Neural cell (in vitro differentiated cells): ENCODE measurements at regions not wholly inside any gene's neighbourhood (a gene's known extent, or its start where the extent isn't known, plus 50 kb on each side); places are given as distances from the start of the nearest gene placed in this dataset.

Experiments
- H2AFZ ChIP-seq: fragments of 200-600, 300-800 bp; sonication (generic), shearing (Covaris generic); 2 replicates; pipeline ENCODE4 v1.6.0; 2014; ENCODE audit warnings: low read depth, mild to moderate bottlenecking, antibody characterized with exemption, low read length, moderate library complexity
- H3F3A ChIP-seq: fragments of 200-600 bp; shearing (Covaris generic); 2 replicates; pipeline ENCODE4 v1.6.1; 2016; ENCODE audit warnings: mild to moderate bottlenecking, moderate library complexity, mixed read lengths, antibody characterized with exemption, low read length; ENCODE audit not compliant: insufficient read depth, poor library complexity, severe bottlenecking
- H3K27ac ChIP-seq: fragments of 200-600, 300-800 bp; sonication (generic), shearing (Covaris generic); 2 replicates; pipeline ENCODE4 v1.5.1; 2014; ENCODE audit warnings: mild to moderate bottlenecking, low read length, moderate library complexity
- H3K27me3 ChIP-seq: fragments of 300-800, 200-600 bp; sonication (generic), shearing (Covaris generic); 2 replicates; pipeline ENCODE4 v1.6.0; 2014; ENCODE audit warnings: mild to moderate bottlenecking, low read depth, low read length, moderate library complexity; ENCODE audit not compliant: insufficient read depth
- H3K36me3 ChIP-seq: fragments of 300-800, 200-600 bp; sonication (generic), shearing (Covaris generic); 2 replicates; pipeline ENCODE4 v1.5.1; 2014; ENCODE audit warnings: mild to moderate bottlenecking, antibody characterized with exemption, low read length, moderate library complexity; ENCODE audit not compliant: insufficient read depth
- H3K4me2 ChIP-seq: fragments of 300-800, 200-600 bp; sonication (generic), shearing (Covaris generic); 2 replicates; pipeline ENCODE4 v1.6.0; 2014; ENCODE audit warnings: mild to moderate bottlenecking, low read length
- H3K4me3 ChIP-seq: fragments of 300-800, 200-600 bp; sonication (generic), shearing (Covaris generic); 2 replicates; pipeline ENCODE4 v1.5.1; 2014; ENCODE audit warnings: mild to moderate bottlenecking, low read length, moderate library complexity
- H3K79me2 ChIP-seq: fragments of 200-600 bp; shearing (Covaris generic); replicated peaks from 2 replicates; pipeline ENCODE4 v1.6.0; 2014; ENCODE audit warnings: mild to moderate bottlenecking, low read length, moderate library complexity; ENCODE audit not compliant: insufficient read depth
- H3K9ac ChIP-seq: fragments of 300-800, 200-600 bp; sonication (generic), shearing (Covaris generic); 2 replicates; pipeline ENCODE4 v1.6.1; 2016; ENCODE audit warnings: mild to moderate bottlenecking, low read length, mixed read lengths
- H3K9me2 ChIP-seq: fragments of 200-600 bp; shearing (Covaris generic); 2 replicates; pipeline ENCODE4 v1.6.1; 2016; ENCODE audit warnings: mild to moderate bottlenecking, low read length, mixed read lengths; ENCODE audit not compliant: insufficient read depth
- H3K9me3 ChIP-seq: fragments of 200-600, 300-800 bp; sonication (generic), shearing (Covaris generic); 2 replicates; pipeline ENCODE4 v1.6.1; 2016; ENCODE audit warnings: mild to moderate bottlenecking, mixed run types, low read length, moderate library complexity, mixed read lengths
- H4K20me1 ChIP-seq: fragments of 200-600 bp; shearing (Covaris generic); 2 replicates; pipeline ENCODE4 v1.6.1; 2016; ENCODE audit warnings: mild to moderate bottlenecking, mixed run types; ENCODE audit not compliant: insufficient read depth
- CTCF ChIP-seq: fragments of 450-650 bp; IDR thresholded peaks from 2 replicates; pipeline ENCODE4 v1.5.1; 2014; ENCODE audit warnings: antibody characterized with exemption, mild to moderate bottlenecking, moderate library complexity; ENCODE audit not compliant: poor library complexity, severe bottlenecking
- EP300 ChIP-seq: fragments of 450-650 bp; conservative IDR thresholded peaks from 2 replicates; pipeline ENCODE4 v1.6.1; 2014; ENCODE audit warnings: antibody characterized with exemption, mild to moderate bottlenecking, moderate library complexity; ENCODE audit not compliant: poor library complexity, severe bottlenecking
- EZH2 ChIP-seq: fragments of 200-600, 300-800 bp; shearing (Covaris generic), sonication (generic); IDR thresholded peaks from 2 replicates; pipeline ENCODE4 v1.6.1; 2014; ENCODE audit warnings: antibody characterized with exemption, low read length, borderline replicate concordance, mild to moderate bottlenecking; ENCODE audit not compliant: insufficient read depth, poor library complexity, severe bottlenecking
- MXI1 ChIP-seq: fragments of 450-650 bp; conservative IDR thresholded peaks from 2 replicates; pipeline ENCODE4 v1.6.1; 2014; ENCODE audit warnings: antibody characterized with exemption, mild to moderate bottlenecking; ENCODE audit not compliant: poor library complexity, severe bottlenecking
- POLR2AphosphoS5 ChIP-seq: IDR thresholded peaks from 2 replicates; pipeline ENCODE4 v1.6.1; 2012
- RAD21 ChIP-seq: fragments of 450-650 bp; conservative IDR thresholded peaks from 2 replicates; pipeline ENCODE4 v1.6.1; 2014; ENCODE audit warnings: antibody characterized with exemption, mild to moderate bottlenecking, moderate library complexity
- REST ChIP-seq: IDR thresholded peaks from 2 replicates; pipeline ENCODE4 v1.6.1; 2012; ENCODE audit warnings: borderline replicate concordance
- SMC3 ChIP-seq: fragments of 450-650 bp; conservative IDR thresholded peaks from 2 replicates; pipeline ENCODE4 v1.6.1; 2014; ENCODE audit warnings: antibody characterized with exemption, mild to moderate bottlenecking, moderate library complexity; ENCODE audit not compliant: poor library complexity
- TAF1 ChIP-seq: IDR thresholded peaks from 2 replicates; pipeline ENCODE4 v1.6.1; 2012; ENCODE audit warnings: low read depth

GRCh38 chr18:43919551-43919950 is 642.3 kb upstream of the SYT4 start:
- no peaks in the 10 kb centered on the region for H3K36me3 ChIP-seq

GRCh38 chr18:43931439-43931838 is 654.1 kb upstream of the SYT4 start:
- Histone ChIP-seq H2AFZ (no peak overlapping the region), H3F3A (no peaks in the 10 kb centered on the region), H3K4me2 (no peak overlapping the region), H3K9me3 (no peaks in the 10 kb centered on the region), H3K79me2 (no peaks in the 10 kb centered on the region), H3K27me3 (no peaks in the 10 kb centered on the region), H3K4me3 (no peak overlapping the region), H3K36me3 (no peaks in the 10 kb centered on the region), H3K9me2 (no peaks in the 10 kb centered on the region), H4K20me1 (no peaks in the 10 kb centered on the region), H3K27ac (no peak overlapping the region), H3K9ac (no peak overlapping the region)
- TF ChIP-seq POLR2AphosphoS5 (no peak), CTCF (no peak), EP300 (no peak), RAD21 (no peak), EZH2 (no peak)

More at GRCh38 chr18:43919551-43919950, 642.3 kb upstream of the SYT4 start:
- H3K9me3 ChIP-seq: no peaks in the 10 kb centered on the region
- no peak overlapping the region for H2AFZ ChIP-seq
- no peaks in the 10 kb centered on the region for H3K79me2 ChIP-seq
- H3K9ac ChIP-seq: no peak overlapping the region
- no peaks in the 10 kb centered on the region for H3K9me2 ChIP-seq
- no peaks in the 10 kb centered on the region for H4K20me1 ChIP-seq
- no peaks in the 10 kb centered on the region for H3K27me3 ChIP-seq
- H3F3A ChIP-seq: no peaks in the 10 kb centered on the region
- no peak overlapping the region for H3K27ac ChIP-seq
- TF ChIP-seq SMC3: no peak
- TF ChIP-seq RAD21: no peak
- TF ChIP-seq TAF1: no peak
- no peak for TF ChIP-seq REST
- no peak for TF ChIP-seq EZH2
- no peak for TF ChIP-seq MXI1
- no peak for TF ChIP-seq EP300
- TF ChIP-seq POLR2AphosphoS5: no peak
- no peak for TF ChIP-seq CTCF
- H3K4me3 ChIP-seq: no peak overlapping the region
- H3K4me2 ChIP-seq: no peak overlapping the region
